HG03342 (cell line): ENCODE measurements at regions not wholly inside any gene's neighbourhood (a gene's known extent, or its start where the extent isn't known, plus 50 kb on each side); places are given as distances from the start of the nearest gene placed in this dataset.
"Not testable (repeated sequence)": the region's sequence is repeated elsewhere in the genome, so short reads cannot be mapped to it uniquely, and the experiment has no call there.

Experiments
- ATAC-seq: cut with Tn5 transposase; IDR thresholded peaks from one replicate; pipeline ENCODE4 v1.9.1; 2021; ENCODE audit warnings: mild to moderate bottlenecking, moderate library complexity; ENCODE audit not compliant: unreplicated experiment

GRCh38 chr11:34830648-34831047 is 85.5 kb downstream of the APIP start:
- no peak for ATAC-seq

GRCh38 chr11:34830035-34830434 is 86.1 kb downstream of the APIP start:
- no peak for ATAC-seq

GRCh38 chr11:34827228-34827627 is 89.0 kb downstream of the APIP start:
- ATAC-seq: peak; percentile 56

GRCh38 chr11:34826384-34826726 is 89.8 kb downstream of the APIP start:
- ATAC-seq: no peak

- ATAC-seq: no peak
Observed at GRCh38 chr11:34825670-34826383, 90.4 kb downstream of the APIP start.

- no peak for ATAC-seq
Observed at GRCh38 chr11:34825315-34825669, 90.9 kb downstream of the APIP start.

GRCh38 chr11:34824425-34824824 is 91.8 kb downstream of the APIP start:
- ATAC-seq: no peak

- no peak for ATAC-seq
Observed at GRCh38 chr11:34823639-34824038, 92.5 kb downstream of the APIP start.

GRCh38 chr11:34823197-34823596 is 93.0 kb downstream of the APIP start:
- ATAC-seq: no peak

- ATAC-seq: no peak
Observed at GRCh38 chr11:34819740-34820482, 96.3 kb downstream of the APIP start.

GRCh38 chr11:34817812-34818211 is 98.4 kb downstream of the APIP start:
- ATAC-seq: not testable (repeated sequence)

- no peak for ATAC-seq
Observed at GRCh38 chr11:34816698-34817213, 99.4 kb downstream of the APIP start.

GRCh38 chr11:34812905-34813576 is 103.1 kb downstream of the APIP start:
- no peak for ATAC-seq

- no peak for ATAC-seq
Observed at GRCh38 chr11:34811858-34812257, 104.3 kb downstream of the APIP start.

GRCh38 chr11:34810107-34810562 is 106.0 kb downstream of the APIP start:
- no peak for ATAC-seq

GRCh38 chr11:34809191-34810106 is 106.7 kb downstream of the APIP start:
- ATAC-seq: no peak

- no peak for ATAC-seq
Observed at GRCh38 chr11:34806875-34807274, 109.3 kb downstream of the APIP start.

- no peak for ATAC-seq
Observed at GRCh38 chr11:34805937-34806336, 110.2 kb downstream of the APIP start.

GRCh38 chr11:34799848-34800247 is 116.3 kb downstream of the APIP start:
- no peak for ATAC-seq

- ATAC-seq: no peak
Observed at GRCh38 chr11:34798985-34799384, 117.2 kb downstream of the APIP start.

- ATAC-seq: not testable (repeated sequence)
Observed at GRCh38 chr11:34797497-34797896, 118.7 kb downstream of the APIP start.
